Esophagus squamous epithelium (tissue), 5 donors: ENCODE measurements at regions not wholly inside any gene's neighbourhood (a gene's known extent, or its start where the extent isn't known, plus 50 kb on each side); places are given as distances from the start of the nearest gene placed in this dataset.

Experiments
- DNase-seq: peaks from one replicate; lab custom pipeline; 2025; lab: John Stamatoyannopoulos, UW
- H3K27ac ChIP-seq, 4 donors: fragments of 200-600 bp; sonication (generic); one replicate each; pipeline ENCODE4 v1.5.1; 2016 to 2019; ENCODE audit warnings: mild to moderate bottlenecking in 1 of 4
- H3K27me3 ChIP-seq, 4 donors: fragments of 200-600 bp; sonication (generic); 1 replicate in 3 of 4; 2 replicates in 1 of 4; pipeline versions ENCODE4 v1.5.1 to v1.6.0; 2017 to 2021; ENCODE audit warnings: antibody characterized with exemption in 1 of 4
- H3K36me3 ChIP-seq, 3 donors: fragments of 200-600 bp; sonication (generic); one replicate each; pipeline ENCODE4 v1.5.1; 2016 to 2019
- H3K4me1 ChIP-seq, 3 donors: fragments of 200-600 bp; sonication (generic); one replicate each; pipeline ENCODE4 v1.5.1; 2017 to 2019
- H3K4me3 ChIP-seq, 4 donors: fragments of 200-600 bp; sonication (generic); 1 replicate in 3 of 4; 2 replicates in 1 of 4; pipeline ENCODE4 v1.5.1; 2016 to 2019; ENCODE audit warnings: mild to moderate bottlenecking in 2 of 4, moderate library complexity in 1 of 4
- H3K9me3 ChIP-seq, 3 donors: fragments of 200-600 bp; sonication (generic); one replicate each; pipeline ENCODE4 v1.5.1; 2016 to 2019
- POLR2A ChIP-seq, 4 donors: fragments of 450-650 bp; IDR thresholded peaks; one replicate each; pipeline ENCODE4 v1.6.1; 2017; ENCODE audit warnings: antibody characterized with exemption in 4 of 4, mild to moderate bottlenecking in 4 of 4, moderate library complexity in 3 of 4
- WGBS, 2 donors: methylation state at CpG; one replicate each; pipeline ENCODE4 v1.1.5; 2018; 5-methylcytosine and 5-hydroxymethylcytosine counted together
- intact Hi-C: fragments of 100-400 bp; cut with DNase I; formaldehyde crosslinking; loops from one replicate; pipeline ENCODE4 v1.15.0; 2022
- TF ChIP-seq, protein P1 (sequence below), 6 experiments: fragments of 450-650 bp in 4 of 6; fragments of 200-600 bp in 2 of 6; sonication (generic) in 2 of 6; IDR thresholded peaks; one replicate each; pipeline ENCODE4 v1.5.1; 2016 to 2019; ENCODE audit warnings: antibody characterized with exemption in 6 of 6, mild to moderate bottlenecking in 4 of 6, moderate library complexity in 4 of 6
- donor health status: DM: yes; HTN: yes; CAD: no.

DNA sequence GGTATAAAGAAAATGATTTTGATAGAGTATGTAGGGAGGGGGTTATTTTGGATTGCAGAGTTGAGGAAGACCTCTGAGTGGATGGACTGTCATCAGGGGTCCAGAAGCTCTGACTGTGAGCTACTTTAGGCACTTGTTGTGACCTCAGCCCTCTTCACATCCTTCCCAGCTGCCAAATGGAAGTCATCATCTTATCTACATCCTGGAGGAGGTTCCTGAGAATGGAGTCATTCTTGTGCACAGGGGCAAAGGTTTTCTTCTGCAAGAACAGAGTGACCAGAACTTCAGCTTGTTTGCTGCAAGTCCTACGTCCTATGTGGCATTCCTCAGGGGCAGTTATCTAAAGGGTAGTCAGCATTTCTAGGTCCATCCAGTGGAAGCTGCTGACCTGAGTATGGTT lies 393.8 kb downstream of the AASDHPPT start:
- peaks cover 0 to 8% (median 0%) of the 10 kb centered on the region in 3 donors for H3K9me3 ChIP-seq
- no peak overlapping the region for H3K27ac ChIP-seq
- WGBS, 2 donors, result 60 to 83% methylated on average over 1 of the region's 1 CpG
- intact Hi-C loops, result no loop called here
- no peaks in the 10 kb centered on the region for H3K36me3 ChIP-seq
- H3K4me3 ChIP-seq, result no peak overlapping the region
- H3K27me3 ChIP-seq, result peaks cover 0 to 74% (median 0%) of the 10 kb centered on the region in 4 donors
- no peak for DNase-seq
- H3K4me1 ChIP-seq, result peaks cover 0 to 12% (median 0%) of the 10 kb centered on the region in 3 donors
- TF ChIP-seq, protein P1, sequence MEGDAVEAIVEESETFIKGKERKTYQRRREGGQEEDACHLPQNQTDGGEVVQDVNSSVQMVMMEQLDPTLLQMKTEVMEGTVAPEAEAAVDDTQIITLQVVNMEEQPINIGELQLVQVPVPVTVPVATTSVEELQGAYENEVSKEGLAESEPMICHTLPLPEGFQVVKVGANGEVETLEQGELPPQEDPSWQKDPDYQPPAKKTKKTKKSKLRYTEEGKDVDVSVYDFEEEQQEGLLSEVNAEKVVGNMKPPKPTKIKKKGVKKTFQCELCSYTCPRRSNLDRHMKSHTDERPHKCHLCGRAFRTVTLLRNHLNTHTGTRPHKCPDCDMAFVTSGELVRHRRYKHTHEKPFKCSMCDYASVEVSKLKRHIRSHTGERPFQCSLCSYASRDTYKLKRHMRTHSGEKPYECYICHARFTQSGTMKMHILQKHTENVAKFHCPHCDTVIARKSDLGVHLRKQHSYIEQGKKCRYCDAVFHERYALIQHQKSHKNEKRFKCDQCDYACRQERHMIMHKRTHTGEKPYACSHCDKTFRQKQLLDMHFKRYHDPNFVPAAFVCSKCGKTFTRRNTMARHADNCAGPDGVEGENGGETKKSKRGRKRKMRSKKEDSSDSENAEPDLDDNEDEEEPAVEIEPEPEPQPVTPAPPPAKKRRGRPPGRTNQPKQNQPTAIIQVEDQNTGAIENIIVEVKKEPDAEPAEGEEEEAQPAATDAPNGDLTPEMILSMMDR (IDR thresholded peaks at IDR 0.05), result no peak
- TF ChIP-seq POLR2A (IDR thresholded peaks at IDR 0.05), result no peak

DNA sequence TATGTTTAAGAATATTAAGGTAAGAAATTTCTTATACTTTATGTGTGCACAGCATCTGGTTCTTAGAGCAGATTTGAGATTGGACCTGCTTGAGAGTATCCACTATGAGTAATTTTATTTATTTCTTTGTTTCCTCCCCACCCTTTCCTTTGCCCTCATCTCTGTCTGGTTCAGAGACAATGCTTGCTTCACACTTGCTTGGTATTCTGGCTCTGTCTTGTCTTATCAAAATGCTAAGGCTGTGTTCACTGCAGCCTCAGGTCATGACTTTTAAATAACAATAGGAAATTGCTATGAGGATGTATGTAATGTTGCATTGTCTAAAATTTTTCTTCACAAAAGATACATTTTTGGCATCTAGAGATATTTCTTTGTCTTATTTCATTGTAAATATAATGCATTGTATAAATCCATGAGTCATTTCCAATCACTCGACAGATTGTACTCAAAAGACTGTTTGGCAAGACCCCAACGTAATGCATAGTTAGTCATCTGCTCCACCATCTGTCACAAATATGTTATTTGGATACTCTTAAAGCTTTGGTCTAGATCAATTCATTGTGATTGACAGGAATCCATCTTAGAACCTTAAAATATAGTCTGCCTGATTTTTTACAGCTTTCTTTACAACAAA lies 395.7 kb downstream of the AASDHPPT start:
- H3K4me3 ChIP-seq, result no peak overlapping the region
- H3K4me1 ChIP-seq, result peaks cover 0 to 12% (median 0%) of the 10 kb centered on the region in 3 donors
- TF ChIP-seq, protein P1 (IDR thresholded peaks at IDR 0.05), result no peak
- TF ChIP-seq POLR2A (IDR thresholded peaks at IDR 0.05), result no peak
- H3K27ac ChIP-seq, result no peak overlapping the region
- intact Hi-C loops, result no loop called here
- DNase-seq, result no peak
- 15 to 33% methylated on average over 2 of the region's 2 CpGs for WGBS, 2 donors
- peaks cover 0 to 8% (median 0%) of the 10 kb centered on the region in 3 donors for H3K9me3 ChIP-seq
- peaks cover 0 to 59% (median 0%) of the 10 kb centered on the region in 4 donors for H3K27me3 ChIP-seq
- no peaks in the 10 kb centered on the region for H3K36me3 ChIP-seq

DNA sequence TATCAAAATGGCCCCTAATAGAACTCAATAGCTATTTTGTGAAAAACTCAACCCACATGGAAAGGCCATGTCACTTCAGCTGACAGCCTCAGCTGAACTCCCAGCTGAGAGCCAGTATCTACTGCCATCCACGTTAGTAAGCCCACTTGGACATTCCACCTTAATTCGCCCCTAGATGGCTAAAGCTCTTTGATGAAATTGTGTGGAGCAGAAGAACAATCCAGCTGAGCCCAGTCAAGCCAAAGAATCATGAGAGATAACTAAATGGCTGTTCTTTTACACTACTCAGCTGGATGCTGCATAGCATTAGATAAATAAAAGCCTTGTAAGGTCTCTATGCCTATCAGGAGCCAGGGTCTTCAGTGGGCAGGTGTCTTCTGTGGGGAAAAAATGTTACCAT lies 396.8 kb downstream of the AASDHPPT start:
- H3K27me3 ChIP-seq, result peaks cover 0 to 48% (median 0%) of the 10 kb centered on the region in 4 donors
- H3K4me3 ChIP-seq, result no peak overlapping the region
- TF ChIP-seq, protein P1 (IDR thresholded peaks at IDR 0.05), result no peak
- TF ChIP-seq POLR2A (IDR thresholded peaks at IDR 0.05), result no peak
- H3K36me3 ChIP-seq, result no peaks in the 10 kb centered on the region
- H3K4me1 ChIP-seq, result peaks cover 0 to 12% (median 0%) of the 10 kb centered on the region in 3 donors
- peaks cover 0 to 8% (median 0%) of the 10 kb centered on the region in 3 donors for H3K9me3 ChIP-seq
- intact Hi-C loops, result no loop called here
- no peak overlapping the region for H3K27ac ChIP-seq
- 91 to 94% methylated on average over 2 of the region's 2 CpGs for WGBS, 2 donors
- no peak for DNase-seq

DNA sequence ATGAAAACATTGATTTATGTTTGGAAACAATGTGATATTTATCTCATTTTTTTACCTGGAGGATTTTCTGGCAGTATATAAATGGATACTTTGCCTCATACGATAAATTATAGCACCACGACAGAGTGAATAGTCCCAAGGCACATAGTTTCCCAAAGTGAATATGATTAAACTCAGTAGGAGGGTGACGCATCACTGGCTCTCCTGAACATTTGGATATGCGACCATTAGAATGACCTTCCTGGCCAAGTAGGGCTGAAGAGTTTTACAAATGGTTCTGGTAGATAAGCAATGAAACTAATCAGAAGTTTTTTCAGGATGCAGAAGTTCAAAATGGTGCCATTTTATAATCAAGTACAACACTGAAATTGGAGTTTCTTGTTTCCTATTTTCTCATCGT lies 397.7 kb downstream of the AASDHPPT start:
- WGBS, 2 donors, result 79 to 85% methylated on average over 5 of the region's 5 CpGs
- H3K27ac ChIP-seq, result no peak overlapping the region
- no peaks in the 10 kb centered on the region for H3K36me3 ChIP-seq
- no peak overlapping the region for H3K4me3 ChIP-seq
- intact Hi-C loops, result no loop called here
- peaks cover 0 to 12% (median 0%) of the 10 kb centered on the region in 3 donors for H3K4me1 ChIP-seq
- H3K9me3 ChIP-seq, result peaks cover 0 to 8% (median 0%) of the 10 kb centered on the region in 3 donors
- peaks cover 0 to 39% (median 0%) of the 10 kb centered on the region in 4 donors for H3K27me3 ChIP-seq
- DNase-seq, result no peak
- TF ChIP-seq, protein P1 (IDR thresholded peaks at IDR 0.05), result no peak
- TF ChIP-seq POLR2A (IDR thresholded peaks at IDR 0.05), result no peak

DNA sequence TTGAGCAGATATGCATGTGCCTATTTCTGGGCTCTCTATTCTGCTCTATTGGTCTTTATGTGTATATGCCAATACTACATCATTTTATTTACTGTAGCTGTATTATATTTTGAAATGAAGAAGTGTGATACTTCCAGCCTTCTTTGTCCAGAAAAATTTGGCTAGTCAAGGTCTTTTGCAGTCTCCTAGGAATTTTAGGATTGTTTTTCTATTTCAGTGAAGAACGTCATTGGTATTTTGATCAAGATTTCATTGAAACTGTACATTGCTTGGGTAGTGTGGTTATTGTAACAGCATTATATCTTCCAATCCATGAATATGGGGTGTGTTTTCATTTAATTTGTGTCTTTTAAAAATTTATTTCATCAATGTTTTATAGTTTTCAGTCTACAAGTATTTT lies 400.3 kb downstream of the AASDHPPT start:
- Histone ChIP-seq H3K4me1 (peaks cover 0 to 6% (median 0%) of the 10 kb centered on the region in 3 donors), H3K36me3 (no peaks in the 10 kb centered on the region), H3K4me3 (no peak overlapping the region), H3K27ac (no peak overlapping the region), H3K27me3 (peaks cover 0 to 18% (median 0%) of the 10 kb centered on the region in 4 donors), H3K9me3 (peaks cover 0 to 8% (median 0%) of the 10 kb centered on the region in 3 donors)
- intact Hi-C loops, result no loop called here
- 69 to 81% methylated on average over 1 of the region's 1 CpG for WGBS, 2 donors
- no peak for DNase-seq
- no peak for TF ChIP-seq POLR2A (IDR thresholded peaks at IDR 0.05)
- TF ChIP-seq, protein P1 (IDR thresholded peaks at IDR 0.05), result no peak
